IMR-90 (cell line): ENCODE measurements at regions not wholly inside any gene's neighbourhood (a gene's known extent, or its start where the extent isn't known, plus 50 kb on each side); places are given as distances from the start of the nearest gene placed in this dataset.

ENCODE experiments used
- ATAC-seq: fragments of 200-7000 bp; cut with Tn5 transposase; 2 replicates; pipeline ENCODE4 v1.9.1; 2020; ENCODE audit warnings: low read depth, mild to moderate bottlenecking, moderate library complexity
- BruUV-seq: library from RNA; stranded (reverse); fragments of 400-500 nt; replicated peaks from 2 replicates; lab custom pipeline; 2021; lab: Mats Ljungman, UMichigan
- CTCF ChIA-PET: fragments of 300-600 bp; formaldehyde crosslinking; extraction: SDS; loops from one replicate; lab custom pipeline; 2021; ENCODE audit warnings: antibody characterized with exemption; lab: Yijun Ruan, JAX
- POLR2A ChIA-PET: fragments of 300-600 bp; sonication (Branson Sonifier 250); formaldehyde crosslinking; loops from one replicate; lab custom pipeline; 2022; ENCODE audit warnings: antibody characterized with exemption; ENCODE audit not compliant: unreplicated experiment; lab: Charles Lee
- DNase-seq: peaks from one replicate; pipeline ENCODE4 v3.0.0; 2013
- H2AFZ ChIP-seq: replicated peaks from 2 replicates; pipeline ENCODE3; 2013; ENCODE audit warnings: low read length, mild to moderate bottlenecking; ENCODE audit not compliant: poor library complexity
- H2AK5ac ChIP-seq: 2 replicates; pipeline ENCODE4 v1.6.1; 2013; ENCODE audit warnings: low read depth, low read length, inconsistent platforms
- H2AK9ac ChIP-seq: replicated peaks from 2 replicates; pipeline ENCODE3; 2013; ENCODE audit warnings: mild to moderate bottlenecking, low read depth, low read length, moderate library complexity; ENCODE audit not compliant: poor library complexity
- H2BK120ac ChIP-seq: 2 replicates; pipeline ENCODE4 v1.6.1; 2013; ENCODE audit warnings: low read depth, low read length, inconsistent platforms
- H2BK15ac ChIP-seq: 3 replicates; pipeline ENCODE4 v1.6.1; 2013; ENCODE audit warnings: low read depth, low read length, inconsistent platforms
- H2BK20ac ChIP-seq: 2 replicates; pipeline ENCODE4 v1.6.1; 2013; ENCODE audit warnings: low read depth, mild to moderate bottlenecking, inconsistent platforms, low read length, moderate library complexity
- H2BK5ac ChIP-seq: 2 replicates; pipeline ENCODE4 v1.6.1; 2013; ENCODE audit warnings: mild to moderate bottlenecking, low read depth, low read length, inconsistent platforms; ENCODE audit not compliant: poor library complexity, severe bottlenecking
- H3K14ac ChIP-seq: replicated peaks from 2 replicates; pipeline ENCODE4 v1.6.1; 2013; ENCODE audit warnings: low read depth, low read length, inconsistent platforms
- H3K18ac ChIP-seq: 2 replicates; pipeline ENCODE4 v1.6.1; 2013; ENCODE audit warnings: low read depth, low read length, control low read depth
- H3K23ac ChIP-seq: 2 replicates; pipeline ENCODE4 v1.6.1; 2013; ENCODE audit warnings: low read depth, low read length, inconsistent platforms
- H3K27ac ChIP-seq: 2 replicates; pipeline ENCODE4 v1.5.1; 2013; ENCODE audit warnings: mild to moderate bottlenecking, control low read depth, low read length; ENCODE audit not compliant: insufficient read depth
- H3K27me3 ChIP-seq: 2 replicates; pipeline ENCODE4 v1.6.1; 2013; ENCODE audit warnings: low read length; ENCODE audit not compliant: control insufficient read depth, insufficient read depth
- H3K36me3 ChIP-seq: 2 replicates; pipeline ENCODE4 v1.6.1; 2013; ENCODE audit warnings: low read length, mixed read lengths; ENCODE audit not compliant: control insufficient read depth, insufficient read depth
- H3K4ac ChIP-seq: 2 replicates; pipeline ENCODE4 v1.6.1; 2013; ENCODE audit warnings: low read depth, low read length, inconsistent platforms
- H3K4me1 ChIP-seq: 2 replicates; pipeline ENCODE4 v1.6.1; 2013; ENCODE audit warnings: low read length, mixed read lengths; ENCODE audit not compliant: control insufficient read depth, insufficient read depth
- H3K4me2 ChIP-seq: 2 replicates; pipeline ENCODE4 v1.6.1; 2013; ENCODE audit warnings: low read depth, mild to moderate bottlenecking, control low read depth, low read length, moderate library complexity
- H3K4me3 ChIP-seq: 2 replicates; pipeline ENCODE4 v1.5.1; 2013; ENCODE audit warnings: low read depth, mild to moderate bottlenecking, control low read depth, low read length, moderate library complexity; ENCODE audit not compliant: insufficient read depth
- H3K56ac ChIP-seq: 2 replicates; pipeline ENCODE4 v1.6.1; 2013; ENCODE audit warnings: low read length, inconsistent platforms; ENCODE audit not compliant: insufficient read depth; ENCODE audit errors: extremely low read depth
- H3K79me1 ChIP-seq, 2 experiments: 2 replicates each; pipeline ENCODE4 v1.6.1; 2013; ENCODE audit warnings: low read length in 2 of 2, inconsistent platforms in 1 of 2, low read depth in 1 of 2
- H3K9ac ChIP-seq: 2 replicates; pipeline ENCODE4 v1.6.1; 2013; ENCODE audit warnings: low read depth, low read length, control low read depth
- H3K9me1 ChIP-seq: 2 replicates; pipeline ENCODE4 v1.6.1; 2013; ENCODE audit warnings: low read length, inconsistent platforms; ENCODE audit not compliant: insufficient read depth
- H3K9me3 ChIP-seq: 2 replicates; pipeline ENCODE4 v1.6.1; 2013; ENCODE audit warnings: low read length; ENCODE audit not compliant: control insufficient read depth, insufficient read depth
- H4K20me1 ChIP-seq: 2 replicates; pipeline ENCODE4 v1.6.1; 2013; ENCODE audit warnings: low read length, inconsistent platforms; ENCODE audit not compliant: insufficient read depth
- H4K5ac ChIP-seq: 2 replicates; pipeline ENCODE4 v1.6.1; 2013; ENCODE audit warnings: mild to moderate bottlenecking, low read depth, low read length, control low read depth
- H4K8ac ChIP-seq, 2 experiments: 2 replicates each; pipeline ENCODE4 v1.6.1; 2013; ENCODE audit warnings: low read depth in 2 of 2, low read length in 2 of 2, control low read depth in 1 of 2, inconsistent platforms in 1 of 2
- H4K91ac ChIP-seq: 2 replicates; pipeline ENCODE4 v1.6.1; 2013; ENCODE audit warnings: low read depth, low read length, inconsistent platforms; ENCODE audit not compliant: insufficient read depth
- BHLHE40 ChIP-seq: fragments of 150-350 bp; IDR thresholded peaks from 2 replicates; pipeline ENCODE4 v1.6.1; 2016; ENCODE audit warnings: mild to moderate bottlenecking, low read depth, low read length
- CEBPB ChIP-seq: IDR thresholded peaks from 2 replicates; pipeline ENCODE4 v1.6.1; 2012; ENCODE audit warnings: low read depth, low read length, improper control_type of control experiment
- CHD1 ChIP-seq: IDR thresholded peaks from 2 replicates; pipeline ENCODE4 v1.6.1; 2012; ENCODE audit warnings: low read depth, low read length, improper control_type of control experiment
- FOS ChIP-seq: fragments of 150-350 bp; IDR thresholded peaks from 2 replicates; pipeline ENCODE4 v1.6.1; 2016; ENCODE audit warnings: low read depth, low read length
- MAFK ChIP-seq: IDR thresholded peaks from 2 replicates; pipeline ENCODE4 v1.6.1; 2012; ENCODE audit warnings: low read depth, low read length, improper control_type of control experiment
- MAZ ChIP-seq: IDR thresholded peaks from 2 replicates; pipeline ENCODE4 v1.6.1; 2012; ENCODE audit warnings: low read depth, mild to moderate bottlenecking, low read length, improper control_type of control experiment, moderate library complexity, borderline replicate concordance
- MXI1 ChIP-seq: IDR thresholded peaks from 2 replicates; pipeline ENCODE4 v1.6.1; 2012; ENCODE audit warnings: low read depth, mild to moderate bottlenecking, low read length, moderate library complexity, borderline replicate concordance
- NFE2L2 ChIP-seq: fragments of 150-350 bp; IDR thresholded peaks from 2 replicates; pipeline ENCODE4 v1.6.1; 2016; ENCODE audit warnings: low read depth, mild to moderate bottlenecking, low read length
- POLR2A ChIP-seq: IDR thresholded peaks from 2 replicates; pipeline ENCODE4 v1.6.1; 2012; ENCODE audit warnings: mild to moderate bottlenecking, low read depth, low read length
- RAD21 ChIP-seq: IDR thresholded peaks from 2 replicates; pipeline ENCODE4 v1.6.1; 2012; ENCODE audit warnings: low read length, improper control_type of control experiment
- RCOR1 ChIP-seq: IDR thresholded peaks from 2 replicates; pipeline ENCODE4 v1.6.1; 2012; ENCODE audit warnings: mild to moderate bottlenecking, low read length, improper control_type of control experiment; ENCODE audit not compliant: insufficient replicate concordance
- RFX5 ChIP-seq: IDR thresholded peaks from 2 replicates; pipeline ENCODE4 v1.8.0; 2012; ENCODE audit warnings: low read depth, mild to moderate bottlenecking, low read length, moderate library complexity
- SMC3 ChIP-seq: fragments of 150-350 bp; IDR thresholded peaks from 2 replicates; pipeline ENCODE4 v1.6.1; 2016; ENCODE audit warnings: low read depth, mild to moderate bottlenecking, antibody characterized with exemption, low read length, moderate library complexity
- WGBS, 2 experiments: methylation state at CpG; one replicate each; pipeline versions ENCODE4 v1.1.5 to v1.1.7; 2013; ENCODE audit warnings: missing lambda C conversion rate in 2 of 2; ENCODE audit not compliant: insufficient read length in 1 of 2; ENCODE audit errors: extremely low coverage in 2 of 2; 5-methylcytosine and 5-hydroxymethylcytosine counted together
- dilution Hi-C: fragments of 300-500 bp; cut with HindIII; formaldehyde crosslinking; loops from one replicate; pipeline ENCODE4 v1.14.3; 2018; ENCODE audit warnings: low sequenced_read_pairs; ENCODE audit not compliant: unreplicated experiment
- in situ Hi-C: fragments of 300-500 bp; cut with MboI; formaldehyde crosslinking; loops from 3 replicates; pipeline ENCODE4 v1.14.3; 2019; ENCODE audit warnings: low sequenced_read_pairs, inconsistent platforms, mixed read lengths
- intact Hi-C: fragments of 100-400 bp; cut with micrococcal nuclease; formaldehyde crosslinking; loops from 2 replicates; pipeline ENCODE4 v1.10.0; 2022
- TF ChIP-seq, protein P1 (sequence below): conservative IDR thresholded peaks from 2 replicates; pipeline ENCODE4 v1.5.1; 2012; ENCODE audit warnings: mild to moderate bottlenecking, low read depth, low read length, improper control_type of control experiment
- TF ChIP-seq, protein P2 (sequence below): fragments of 150-350 bp; IDR thresholded peaks from 2 replicates; pipeline ENCODE4 v1.6.1; 2016; ENCODE audit warnings: low read depth, mild to moderate bottlenecking, low read length, moderate library complexity, borderline replicate concordance
- TF ChIP-seq, protein P3 (sequence below): fragments of 150-350 bp; IDR thresholded peaks from 2 replicates; pipeline ENCODE4 v1.6.1; 2017; ENCODE audit warnings: mild to moderate bottlenecking, antibody characterized with exemption, low read length, low read depth

DNA sequence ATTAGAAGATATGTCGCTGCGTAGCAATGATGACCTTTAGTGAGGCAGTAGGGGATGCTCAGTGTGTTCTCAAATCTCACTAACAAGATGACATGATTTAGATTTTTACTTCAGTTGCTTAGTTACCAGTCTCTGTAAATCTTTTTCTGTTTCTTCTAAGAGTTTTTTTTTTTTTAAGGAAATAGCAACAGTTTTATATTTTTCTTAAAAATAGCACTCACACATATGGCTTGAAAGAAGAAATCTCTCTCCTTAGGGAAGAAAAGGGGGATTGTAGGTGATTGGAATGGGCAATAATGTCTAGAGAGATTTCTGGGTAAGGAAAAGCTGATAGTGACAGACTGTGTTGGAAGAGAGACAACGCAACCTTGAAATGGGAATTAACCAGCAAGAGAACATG is 524.6 kb upstream of the ARPP21 start:
- Histone ChIP-seq H2AFZ (no peak overlapping the region), H3K9me3 (no peaks in the 10 kb centered on the region), H2AK9ac (no peak overlapping the region), H3K18ac (no peak overlapping the region), H2BK120ac (no peak overlapping the region), H3K4me2 (no peak overlapping the region), H2AK5ac (no peak overlapping the region), H3K4ac (no peak overlapping the region), H3K4me3 (no peak overlapping the region), H3K4me1 (no peaks in the 10 kb centered on the region), H4K91ac (no peak overlapping the region), H3K36me3 (no peaks in the 10 kb centered on the region), H2BK15ac (no peak overlapping the region), H3K27ac (no peak overlapping the region), H3K79me1 (no peaks in the 10 kb centered on the region), H3K23ac (no peak overlapping the region), H2BK5ac (no peak overlapping the region), H4K8ac (no peak overlapping the region), H4K20me1 (no peaks in the 10 kb centered on the region), H3K9ac (no peak overlapping the region), H4K5ac (no peak overlapping the region), H2BK20ac (no peak overlapping the region), H3K9me1 (no peaks in the 10 kb centered on the region), H3K27me3 (no peaks in the 10 kb centered on the region), H3K14ac (no peak overlapping the region), H3K56ac (no peak overlapping the region)
- POLR2A ChIA-PET: no interaction called here
- intact Hi-C loops: no loop called here
- CTCF ChIA-PET: no interaction called here
- TF ChIP-seq POLR2A (no peak), FOS (no peak), RCOR1 (no peak), NFE2L2 (no peak), CHD1 (no peak), CEBPB (no peak), RFX5 (no peak), SMC3 (no peak), MXI1 (no peak), BHLHE40 (no peak), MAFK (no peak), RAD21 (no peak), MAZ (no peak)
- TF ChIP-seq, protein P1, sequence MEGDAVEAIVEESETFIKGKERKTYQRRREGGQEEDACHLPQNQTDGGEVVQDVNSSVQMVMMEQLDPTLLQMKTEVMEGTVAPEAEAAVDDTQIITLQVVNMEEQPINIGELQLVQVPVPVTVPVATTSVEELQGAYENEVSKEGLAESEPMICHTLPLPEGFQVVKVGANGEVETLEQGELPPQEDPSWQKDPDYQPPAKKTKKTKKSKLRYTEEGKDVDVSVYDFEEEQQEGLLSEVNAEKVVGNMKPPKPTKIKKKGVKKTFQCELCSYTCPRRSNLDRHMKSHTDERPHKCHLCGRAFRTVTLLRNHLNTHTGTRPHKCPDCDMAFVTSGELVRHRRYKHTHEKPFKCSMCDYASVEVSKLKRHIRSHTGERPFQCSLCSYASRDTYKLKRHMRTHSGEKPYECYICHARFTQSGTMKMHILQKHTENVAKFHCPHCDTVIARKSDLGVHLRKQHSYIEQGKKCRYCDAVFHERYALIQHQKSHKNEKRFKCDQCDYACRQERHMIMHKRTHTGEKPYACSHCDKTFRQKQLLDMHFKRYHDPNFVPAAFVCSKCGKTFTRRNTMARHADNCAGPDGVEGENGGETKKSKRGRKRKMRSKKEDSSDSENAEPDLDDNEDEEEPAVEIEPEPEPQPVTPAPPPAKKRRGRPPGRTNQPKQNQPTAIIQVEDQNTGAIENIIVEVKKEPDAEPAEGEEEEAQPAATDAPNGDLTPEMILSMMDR: no peak
- TF ChIP-seq, protein P2, sequence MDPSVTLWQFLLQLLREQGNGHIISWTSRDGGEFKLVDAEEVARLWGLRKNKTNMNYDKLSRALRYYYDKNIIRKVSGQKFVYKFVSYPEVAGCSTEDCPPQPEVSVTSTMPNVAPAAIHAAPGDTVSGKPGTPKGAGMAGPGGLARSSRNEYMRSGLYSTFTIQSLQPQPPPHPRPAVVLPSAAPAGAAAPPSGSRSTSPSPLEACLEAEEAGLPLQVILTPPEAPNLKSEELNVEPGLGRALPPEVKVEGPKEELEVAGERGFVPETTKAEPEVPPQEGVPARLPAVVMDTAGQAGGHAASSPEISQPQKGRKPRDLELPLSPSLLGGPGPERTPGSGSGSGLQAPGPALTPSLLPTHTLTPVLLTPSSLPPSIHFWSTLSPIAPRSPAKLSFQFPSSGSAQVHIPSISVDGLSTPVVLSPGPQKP: no peak
- TF ChIP-seq, protein P3, sequence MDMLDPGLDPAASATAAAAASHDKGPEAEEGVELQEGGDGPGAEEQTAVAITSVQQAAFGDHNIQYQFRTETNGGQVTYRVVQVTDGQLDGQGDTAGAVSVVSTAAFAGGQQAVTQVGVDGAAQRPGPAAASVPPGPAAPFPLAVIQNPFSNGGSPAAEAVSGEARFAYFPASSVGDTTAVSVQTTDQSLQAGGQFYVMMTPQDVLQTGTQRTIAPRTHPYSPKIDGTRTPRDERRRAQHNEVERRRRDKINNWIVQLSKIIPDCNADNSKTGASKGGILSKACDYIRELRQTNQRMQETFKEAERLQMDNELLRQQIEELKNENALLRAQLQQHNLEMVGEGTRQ: no peak
- in situ Hi-C loops: no loop called here
- DNase-seq (no peak), ATAC-seq (no peak)
- dilution Hi-C loops: no loop called here
- no TSS peak for BruUV-seq
- no CpG with 5 or more reads among the region's 3 CpGs for WGBS, 2 experiments
